Transverse colon (tissue), 4 donors: ENCODE measurements at regions not wholly inside any gene's neighbourhood (a gene's known extent, or its start where the extent isn't known, plus 50 kb on each side); places are given as distances from the start of the nearest gene placed in this dataset.

Experiments used
- CTCF ChIP-seq, 5 experiments: fragments of 200-600 bp in 3 of 5; fragments of 450-650 bp in 2 of 5; sonication (generic) in 3 of 5; IDR thresholded peaks; 1 replicate in 2 of 5; 2 replicates in 3 of 5; pipeline ENCODE4 v1.5.1; 2016 to 2017; ENCODE audit warnings: antibody characterized with exemption in 5 of 5, inconsistent platforms in 3 of 5, mild to moderate bottlenecking in 2 of 5, moderate library complexity in 1 of 5
- EP300 ChIP-seq: sonication (generic); formaldehyde crosslinking; IDR thresholded peaks from one replicate; pipeline ENCODE4 v1.6.1; 2017; ENCODE audit warnings: antibody characterized with exemption, low read depth
- POLR2A ChIP-seq: fragments of 450-650 bp; IDR thresholded peaks from one replicate; pipeline ENCODE4 v1.6.1; 2016; ENCODE audit warnings: antibody characterized with exemption, mild to moderate bottlenecking, moderate library complexity
- POLR2AphosphoS5 ChIP-seq, 3 donors: sonication (generic); formaldehyde crosslinking; IDR thresholded peaks; one replicate each; pipeline ENCODE4 v1.6.1; 2016; ENCODE audit warnings: antibody characterized with exemption in 3 of 3

- TF ChIP-seq CTCF (IDR thresholded peaks at IDR 0.05) (no peak), POLR2AphosphoS5 (IDR thresholded peaks at IDR 0.05) (no peak), EP300 (no peak), POLR2A (no peak)
Observed at GRCh38 chr3:74036568-74036967, 411.8 kb upstream of the PDZRN3 start.
